ENCODE measurements at regions not wholly inside any gene's neighbourhood (a gene's known extent, or its start where the extent isn't known, plus 50 kb on each side); places are given as distances from the start of the nearest gene placed in this dataset.

DNA sequence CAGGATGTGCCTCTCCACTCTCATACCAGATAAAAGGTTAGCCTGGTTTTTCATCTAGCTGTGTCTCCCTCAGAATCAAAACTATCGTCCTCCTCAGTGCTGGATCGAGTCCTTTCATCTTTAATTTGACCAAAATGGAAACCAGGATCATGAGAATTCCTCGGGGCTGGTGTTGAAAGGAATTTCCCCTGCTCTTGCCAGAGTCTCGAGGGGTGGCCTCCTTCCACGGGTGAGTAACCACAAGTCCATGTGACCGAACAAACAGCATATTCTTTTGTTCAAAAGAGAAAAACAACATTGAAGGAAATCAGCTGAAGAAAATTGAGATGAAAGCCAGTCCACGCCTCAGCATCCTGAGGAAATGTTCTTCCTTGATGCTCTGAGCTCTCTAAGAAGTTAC lies 165.9 kb upstream of the CDYL start:
- H3K4me2 ChIP-seq (ENCODE audit: insufficient read depth, low read length): peak overlapping the region; percentile 5
- ChIA-PET POLR2A (no interaction called here), CTCF (interaction anchor here (0.8 to 1.5 kb wide), 2 partner anchors 28 to 297 kb away, joined by 3 to 4 read pairs; no protein-coding TSS in a partner anchor)
- no TSS peak for BruUV-seq (replicated peaks)
- H3K27ac ChIP-seq (ENCODE audit: insufficient read depth, low read depth, low read length): peak overlapping the region; percentile 67
- TF ChIP-seq JUN (IDR thresholded peaks at IDR 0.05; ENCODE audit: borderline replicate concordance, insufficient read depth, insufficient read length, low read depth) (peak; percentile 18), POLR2A (IDR thresholded peaks at IDR 0.05; ENCODE audit: low read depth, low read length) (no peak)
- TF ChIP-seq, protein P1, sequence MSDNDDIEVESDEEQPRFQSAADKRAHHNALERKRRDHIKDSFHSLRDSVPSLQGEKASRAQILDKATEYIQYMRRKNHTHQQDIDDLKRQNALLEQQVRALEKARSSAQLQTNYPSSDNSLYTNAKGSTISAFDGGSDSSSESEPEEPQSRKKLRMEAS (IDR thresholded peaks at IDR 0.05; ENCODE audit: insufficient read depth, insufficient read length): peak; percentile 48
- H3K4me3 ChIP-seq (replicated peaks in 1 of 3; ENCODE audit: insufficient read depth in 1 of 3, low read depth in 1 of 3, low read length in 3 of 3): no peak overlapping the region
- H3K9me3 ChIP-seq (replicated peaks; ENCODE audit: control insufficient read depth, insufficient read depth, low read length): no peaks in the 10 kb centered on the region
- peak; percentile 87 for DNase-seq (ENCODE audit: low read depth, low spot score)
- no peaks in the 10 kb centered on the region for H3K36me3 ChIP-seq (ENCODE audit: control insufficient read depth in 2 of 2, extremely low read depth in 1 of 2, insufficient read depth in 2 of 2, low read length in 2 of 2)
- no peaks in the 10 kb centered on the region for H3K9me1 ChIP-seq (replicated peaks; ENCODE audit: control insufficient read depth, extremely low read depth, insufficient read depth, low read length)
- dilution Hi-C loops (cut with MboI; ENCODE audit: extremely low pct_ligation_motif_present, low sequenced_read_pairs): no loop called here
- H3K4me1 ChIP-seq (ENCODE audit: control insufficient read depth, extremely low read depth, insufficient read depth, low read length): peaks cover 30% of the 10 kb centered on the region
- no peaks in the 10 kb centered on the region for H4K20me1 ChIP-seq (replicated peaks; ENCODE audit: control insufficient read depth, extremely low read depth, insufficient read depth, low read length)
- H2AFZ ChIP-seq (ENCODE audit: low read depth, low read length): peak overlapping the region; percentile 56
- intact Hi-C loops (cut with micrococcal nuclease): loop anchor here (1.0 kb wide), 1 partner anchor 289 kb away; no protein-coding TSS in a partner anchor
- no peaks in the 10 kb centered on the region for H3K79me2 ChIP-seq (ENCODE audit: control insufficient read depth, insufficient read depth, low read length)
- H3K9ac ChIP-seq (replicated peaks; ENCODE audit: extremely low read depth, insufficient read depth, low read length): peak overlapping the region; percentile 24
- H3K27me3 ChIP-seq (ENCODE audit: control insufficient read depth in 2 of 2, insufficient read depth in 2 of 2, low read length in 2 of 2): peaks cover 0 to 2% of the 10 kb centered on the region in 2 experiments
- FAIRE-seq: peak; percentile 89

DNA sequence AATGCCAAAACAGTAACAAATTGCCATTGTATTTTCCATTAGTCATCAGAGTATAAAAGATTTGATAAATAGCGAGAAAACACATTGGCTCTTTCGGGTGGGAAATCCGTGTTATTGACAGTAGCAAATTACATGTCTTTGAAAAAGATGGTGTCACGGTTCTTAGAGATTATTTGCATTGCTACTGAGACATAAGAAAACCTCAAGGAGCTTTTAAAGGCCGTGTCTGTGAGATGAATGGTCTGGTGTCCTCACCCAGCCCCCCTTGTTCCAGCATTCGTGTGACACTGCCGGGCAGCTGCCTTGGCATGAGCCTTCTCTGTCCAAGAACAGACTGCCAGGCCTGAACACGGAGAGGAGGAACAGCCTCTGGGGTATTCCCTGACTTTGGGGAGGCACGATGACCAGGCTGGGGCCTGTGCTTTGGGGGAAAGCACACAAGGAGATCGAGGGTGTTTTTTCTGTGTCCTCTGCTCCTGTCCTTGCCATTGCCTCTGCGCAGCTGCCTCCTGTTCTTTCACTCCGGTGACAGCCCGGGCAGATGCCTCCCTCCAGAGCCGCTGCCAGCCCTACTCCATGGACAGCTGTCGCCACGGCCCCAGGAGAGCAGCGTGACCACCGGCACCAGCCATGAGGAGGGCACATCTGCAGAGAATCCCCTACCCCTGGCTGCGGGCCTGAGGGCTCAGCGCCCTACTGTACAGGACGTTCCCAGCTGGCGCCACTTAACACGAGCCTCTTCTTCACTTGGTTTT lies 167.7 kb upstream of the CDYL start:
- H4K20me1 ChIP-seq (replicated peaks; ENCODE audit: control insufficient read depth, extremely low read depth, insufficient read depth, low read length): no peaks in the 10 kb centered on the region
- CTCF ChIA-PET: no interaction called here
- H3K4me1 ChIP-seq (ENCODE audit: control insufficient read depth, extremely low read depth, insufficient read depth, low read length): peaks cover 30% of the 10 kb centered on the region
- no peak overlapping the region for H3K9ac ChIP-seq (replicated peaks; ENCODE audit: extremely low read depth, insufficient read depth, low read length)
- H3K27me3 ChIP-seq (ENCODE audit: control insufficient read depth in 2 of 2, insufficient read depth in 2 of 2, low read length in 2 of 2): no peaks in the 10 kb centered on the region
- dilution Hi-C loops (cut with MboI; ENCODE audit: extremely low pct_ligation_motif_present, low sequenced_read_pairs) (no loop called here), intact Hi-C loops (cut with micrococcal nuclease) (loop anchor here (5.0 to 10.0 kb wide), 3 partner anchors 79 to 326 kb away; no protein-coding TSS in a partner anchor)
- no peaks in the 10 kb centered on the region for H3K36me3 ChIP-seq (ENCODE audit: control insufficient read depth in 2 of 2, extremely low read depth in 1 of 2, insufficient read depth in 2 of 2, low read length in 2 of 2)
- no peak overlapping the region for H2AFZ ChIP-seq (ENCODE audit: low read depth, low read length)
- H3K9me1 ChIP-seq (replicated peaks; ENCODE audit: control insufficient read depth, extremely low read depth, insufficient read depth, low read length): no peaks in the 10 kb centered on the region
- DNase-seq (ENCODE audit: low read depth, low spot score) (peak; percentile 29), FAIRE-seq (no peak)
- H3K4me3 ChIP-seq (replicated peaks in 1 of 3; ENCODE audit: insufficient read depth in 1 of 3, low read depth in 1 of 3, low read length in 3 of 3): no peak overlapping the region
- TF ChIP-seq MYC (IDR thresholded peaks at IDR 0.05; ENCODE audit: low read depth, low read length) (no peak), FOS (IDR thresholded peaks at IDR 0.05; ENCODE audit: borderline replicate concordance, insufficient read depth, low read length) (no peak), GATA2 (IDR thresholded peaks at IDR 0.05; ENCODE audit: insufficient read depth, insufficient read length, low read depth, low read length) (no peak), POLR2A (IDR thresholded peaks at IDR 0.05; ENCODE audit: low read depth, low read length) (no peak), JUN (IDR thresholded peaks at IDR 0.05; ENCODE audit: borderline replicate concordance, insufficient read depth, insufficient read length, low read depth) (peak; percentile 11), POLR2AphosphoS5 (IDR thresholded peaks at IDR 0.05; ENCODE audit: insufficient read depth, low read depth, low read length) (no peak)
- TF ChIP-seq, protein P2, sequence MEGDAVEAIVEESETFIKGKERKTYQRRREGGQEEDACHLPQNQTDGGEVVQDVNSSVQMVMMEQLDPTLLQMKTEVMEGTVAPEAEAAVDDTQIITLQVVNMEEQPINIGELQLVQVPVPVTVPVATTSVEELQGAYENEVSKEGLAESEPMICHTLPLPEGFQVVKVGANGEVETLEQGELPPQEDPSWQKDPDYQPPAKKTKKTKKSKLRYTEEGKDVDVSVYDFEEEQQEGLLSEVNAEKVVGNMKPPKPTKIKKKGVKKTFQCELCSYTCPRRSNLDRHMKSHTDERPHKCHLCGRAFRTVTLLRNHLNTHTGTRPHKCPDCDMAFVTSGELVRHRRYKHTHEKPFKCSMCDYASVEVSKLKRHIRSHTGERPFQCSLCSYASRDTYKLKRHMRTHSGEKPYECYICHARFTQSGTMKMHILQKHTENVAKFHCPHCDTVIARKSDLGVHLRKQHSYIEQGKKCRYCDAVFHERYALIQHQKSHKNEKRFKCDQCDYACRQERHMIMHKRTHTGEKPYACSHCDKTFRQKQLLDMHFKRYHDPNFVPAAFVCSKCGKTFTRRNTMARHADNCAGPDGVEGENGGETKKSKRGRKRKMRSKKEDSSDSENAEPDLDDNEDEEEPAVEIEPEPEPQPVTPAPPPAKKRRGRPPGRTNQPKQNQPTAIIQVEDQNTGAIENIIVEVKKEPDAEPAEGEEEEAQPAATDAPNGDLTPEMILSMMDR (IDR thresholded peaks at IDR 0.05; ENCODE audit: extremely low read depth in 1 of 2, insufficient read depth in 1 of 2, low read depth in 1 of 2, low read length in 2 of 2): no peak
- TF ChIP-seq, protein P1 (IDR thresholded peaks at IDR 0.05; ENCODE audit: insufficient read depth, insufficient read length): no peak
- H3K79me2 ChIP-seq (ENCODE audit: control insufficient read depth, insufficient read depth, low read length): no peaks in the 10 kb centered on the region
- BruUV-seq (replicated peaks): no TSS peak
- POLR2A ChIA-PET: no interaction called here
- H3K4me2 ChIP-seq (ENCODE audit: insufficient read depth, low read length): no peak overlapping the region
- no peaks in the 10 kb centered on the region for H3K9me3 ChIP-seq (replicated peaks; ENCODE audit: control insufficient read depth, insufficient read depth, low read length)
- peak overlapping the region; percentile 83 for H3K27ac ChIP-seq (ENCODE audit: insufficient read depth, low read depth, low read length)
